Fibroblast of villous mesenchyme (primary cell): ENCODE measurements at regions not wholly inside any gene's neighbourhood (a gene's known extent, or its start where the extent isn't known, plus 50 kb on each side); places are given as distances from the start of the nearest gene placed in this dataset.

Experiments
- DNase-seq: peaks from one replicate; pipeline ENCODE4 v3.0.0-alpha.2; 2010; ENCODE audit warnings: low read depth
- H3K4me3 ChIP-seq: 2 replicates; pipeline ENCODE4 v1.5.1; 2011; ENCODE audit warnings: low read depth, mild to moderate bottlenecking, low read length
- CTCF ChIP-seq: IDR thresholded peaks from 2 replicates; pipeline ENCODE4 v1.5.1; 2012; ENCODE audit warnings: low read depth, mild to moderate bottlenecking, low read length; ENCODE audit not compliant: insufficient read depth

- no peak for DNase-seq
- no peak overlapping the region for H3K4me3 ChIP-seq
- TF ChIP-seq CTCF, result no peak
Observed at GRCh38 chr4:81790477-81790876, 318.8 kb upstream of the RASGEF1B start.

- TF ChIP-seq CTCF, result no peak
- H3K4me3 ChIP-seq, result no peak overlapping the region
- no peak for DNase-seq
Observed at GRCh38 chr4:81789741-81790399, 318.2 kb upstream of the RASGEF1B start.

GRCh38 chr4:81789158-81789557 lies 317.5 kb upstream of the RASGEF1B start:
- H3K4me3 ChIP-seq, result no peak overlapping the region
- TF ChIP-seq CTCF, result no peak
- no peak for DNase-seq

GRCh38 chr4:81786766-81787165 lies 315.1 kb upstream of the RASGEF1B start:
- no peak for TF ChIP-seq CTCF
- no peak overlapping the region for H3K4me3 ChIP-seq
- no peak for DNase-seq

- peak; percentile 7 for DNase-seq
- no peak for TF ChIP-seq CTCF
- H3K4me3 ChIP-seq, result no peak overlapping the region
Observed at GRCh38 chr4:81786063-81786763, 314.5 kb upstream of the RASGEF1B start.

- no peak for DNase-seq
- no peak for TF ChIP-seq CTCF
- no peak overlapping the region for H3K4me3 ChIP-seq
Observed at GRCh38 chr4:81785338-81785737, 313.6 kb upstream of the RASGEF1B start.
